ENCODE measurements at regions not wholly inside any gene's neighbourhood (a gene's known extent, or its start where the extent isn't known, plus 50 kb on each side); places are given as distances from the start of the nearest gene placed in this dataset.
"Not testable (repeated sequence)": the region's sequence is repeated elsewhere in the genome, so short reads cannot be mapped to it uniquely, and the experiment has no call there.

GRCh38 chr3:102037791-102038190, 188.5 kb downstream of the NFKBIZ start:
- DNase-seq (ENCODE audit: low read depth) = no peak

GRCh38 chr3:102038477-102039142, 189.3 kb downstream of the NFKBIZ start:
- Histone ChIP-seq H3K36me3 (ENCODE audit: control insufficient read depth, insufficient read depth, low read length, severe bottlenecking) (no peaks in the 10 kb centered on the region), H3K27me3 (replicated peaks; ENCODE audit: control insufficient read depth, insufficient read depth, low read length) (no peaks in the 10 kb centered on the region), H3K9me3 (ENCODE audit: control insufficient read depth, low read length) (peaks cover 8% of the 10 kb centered on the region), H3K4me3 (ENCODE audit: low read length) (no peak overlapping the region), H3K4me1 (ENCODE audit: control insufficient read depth, insufficient read depth, low read length) (no peaks in the 10 kb centered on the region), H3K9ac (ENCODE audit: low read length) (no peak overlapping the region)
- peak; percentile 9 for DNase-seq (ENCODE audit: low read depth)

More at GRCh38 chr3:102037791-102038190, 188.5 kb downstream of the NFKBIZ start:
- H3K9ac ChIP-seq (ENCODE audit: low read length) = no peak overlapping the region
- H3K4me3 ChIP-seq (ENCODE audit: low read length) = no peak overlapping the region
- H3K9me3 ChIP-seq (ENCODE audit: control insufficient read depth, low read length) = peaks cover 8% of the 10 kb centered on the region
- H3K27me3 ChIP-seq (replicated peaks; ENCODE audit: control insufficient read depth, insufficient read depth, low read length) = no peaks in the 10 kb centered on the region
- no peaks in the 10 kb centered on the region for H3K4me1 ChIP-seq (ENCODE audit: control insufficient read depth, insufficient read depth, low read length)
- H3K36me3 ChIP-seq (ENCODE audit: control insufficient read depth, insufficient read depth, low read length, severe bottlenecking) = no peaks in the 10 kb centered on the region

GRCh38 chr3:102040144-102040543, 190.8 kb downstream of the NFKBIZ start:
- not testable (repeated sequence) for DNase-seq (ENCODE audit: low read depth); H3K9ac ChIP-seq (ENCODE audit: low read length); H3K36me3 ChIP-seq (ENCODE audit: control insufficient read depth, insufficient read depth, low read length, severe bottlenecking); H3K9me3 ChIP-seq (ENCODE audit: control insufficient read depth, low read length); H3K4me1 ChIP-seq (ENCODE audit: control insufficient read depth, insufficient read depth, low read length); H3K27me3 ChIP-seq (replicated peaks; ENCODE audit: control insufficient read depth, insufficient read depth, low read length); H3K4me3 ChIP-seq (ENCODE audit: low read length)

DNA sequence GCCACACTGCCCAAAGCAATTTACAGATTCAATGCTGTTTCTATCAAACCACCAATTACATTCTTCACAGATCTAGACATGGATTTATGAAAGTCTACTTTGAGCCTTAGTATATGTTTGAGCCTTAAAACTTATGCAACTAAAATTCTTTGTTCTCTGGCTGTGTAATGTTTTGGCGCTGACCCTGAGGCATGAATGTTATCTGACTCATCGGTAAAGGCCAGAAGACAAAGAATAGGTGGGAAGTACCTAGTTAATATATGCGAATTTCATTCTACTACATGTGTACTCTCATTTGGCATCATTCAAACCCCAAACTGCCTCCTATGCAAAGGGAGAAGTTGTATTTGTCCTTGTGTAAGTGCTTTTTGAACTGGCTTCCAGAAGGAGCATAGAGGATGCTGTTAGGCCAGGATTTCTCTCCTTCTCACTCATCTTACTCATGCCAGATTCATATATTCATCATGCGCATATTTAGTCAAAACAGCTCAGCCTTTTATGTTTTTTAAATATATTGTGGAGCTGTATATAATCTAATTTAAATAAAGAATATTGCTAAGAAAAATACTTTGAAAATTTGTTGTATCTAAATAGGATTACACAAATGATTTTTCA, 204.2 kb downstream of the NFKBIZ start:
- Histone ChIP-seq H3K9me3 (ENCODE audit: control insufficient read depth, low read length) (no peaks in the 10 kb centered on the region), H3K36me3 (ENCODE audit: control insufficient read depth, insufficient read depth, low read length, severe bottlenecking) (no peaks in the 10 kb centered on the region), H3K9ac (ENCODE audit: low read length) (no peak overlapping the region), H3K27me3 (replicated peaks; ENCODE audit: control insufficient read depth, insufficient read depth, low read length) (no peaks in the 10 kb centered on the region), H3K4me1 (ENCODE audit: control insufficient read depth, insufficient read depth, low read length) (peaks cover 20% of the 10 kb centered on the region), H3K4me3 (ENCODE audit: low read length) (no peak overlapping the region)
- DNase-seq (ENCODE audit: low read depth) = peak; percentile 34

GRCh38 chr3:102054543-102055080, 205.3 kb downstream of the NFKBIZ start:
- no peak overlapping the region for H3K4me3 ChIP-seq (ENCODE audit: low read length)
- peaks cover 20% of the 10 kb centered on the region for H3K4me1 ChIP-seq (ENCODE audit: control insufficient read depth, insufficient read depth, low read length)
- DNase-seq (ENCODE audit: low read depth) = no peak
- H3K27me3 ChIP-seq (replicated peaks; ENCODE audit: control insufficient read depth, insufficient read depth, low read length) = no peaks in the 10 kb centered on the region
- H3K9me3 ChIP-seq (ENCODE audit: control insufficient read depth, low read length) = no peaks in the 10 kb centered on the region
- no peak overlapping the region for H3K9ac ChIP-seq (ENCODE audit: low read length)
- no peaks in the 10 kb centered on the region for H3K36me3 ChIP-seq (ENCODE audit: control insufficient read depth, insufficient read depth, low read length, severe bottlenecking)

DNA sequence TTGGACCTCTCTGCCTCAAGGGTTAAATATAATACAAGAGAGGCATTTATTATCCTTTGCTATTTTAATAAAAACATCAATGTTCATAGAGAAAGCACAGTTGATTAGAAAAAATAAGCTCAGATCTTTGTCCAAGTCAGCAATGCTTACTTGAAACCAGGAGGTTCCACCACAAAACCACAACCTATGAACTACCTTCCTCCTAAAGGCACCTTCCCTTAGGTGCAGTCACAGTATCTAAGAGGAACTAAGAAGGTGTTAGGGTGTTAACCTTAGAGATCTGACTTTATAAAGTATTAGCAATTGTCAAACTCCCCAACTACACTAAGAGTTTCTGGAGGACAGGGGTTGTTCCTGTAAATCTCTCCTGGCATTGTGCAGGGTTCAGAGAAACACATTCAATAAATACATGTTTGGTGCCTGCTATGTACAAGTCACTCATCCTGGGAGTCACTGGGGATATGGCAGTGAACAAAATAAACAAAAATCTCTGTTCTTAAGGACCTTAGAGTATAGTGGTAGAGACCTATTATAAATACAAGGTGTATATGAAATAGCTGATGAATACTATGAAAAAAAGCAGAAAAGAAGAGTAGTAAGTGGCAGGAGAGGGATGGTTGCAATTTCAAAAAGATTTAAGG, 208.6 kb downstream of the NFKBIZ start:
- Histone ChIP-seq H3K9me3 (ENCODE audit: control insufficient read depth, low read length) (no peaks in the 10 kb centered on the region), H3K4me3 (ENCODE audit: low read length) (no peak overlapping the region), H3K9ac (ENCODE audit: low read length) (no peak overlapping the region), H3K27me3 (replicated peaks; ENCODE audit: control insufficient read depth, insufficient read depth, low read length) (no peaks in the 10 kb centered on the region), H3K36me3 (ENCODE audit: control insufficient read depth, insufficient read depth, low read length, severe bottlenecking) (no peaks in the 10 kb centered on the region), H3K4me1 (ENCODE audit: control insufficient read depth, insufficient read depth, low read length) (peaks cover 20% of the 10 kb centered on the region)
- DNase-seq (ENCODE audit: low read depth) = no peak

- no peak overlapping the region for H3K9ac ChIP-seq (ENCODE audit: low read length)
- H3K36me3 ChIP-seq (ENCODE audit: control insufficient read depth, insufficient read depth, low read length, severe bottlenecking) = no peaks in the 10 kb centered on the region
- H3K9me3 ChIP-seq (ENCODE audit: control insufficient read depth, low read length) = no peaks in the 10 kb centered on the region
- no peaks in the 10 kb centered on the region for H3K27me3 ChIP-seq (replicated peaks; ENCODE audit: control insufficient read depth, insufficient read depth, low read length)
- DNase-seq (ENCODE audit: low read depth) = no peak
- peaks cover 8% of the 10 kb centered on the region for H3K4me1 ChIP-seq (ENCODE audit: control insufficient read depth, insufficient read depth, low read length)
- H3K4me3 ChIP-seq (ENCODE audit: low read length) = no peak overlapping the region
These were observed 210.0 kb downstream of the NFKBIZ start for GRCh38 chr3:102059145-102059943.

GRCh38 chr3:102060814-102061213, 211.5 kb downstream of the NFKBIZ start:
- no peaks in the 10 kb centered on the region for H3K27me3 ChIP-seq (replicated peaks; ENCODE audit: control insufficient read depth, insufficient read depth, low read length)
- H3K4me3 ChIP-seq (ENCODE audit: low read length) = no peak overlapping the region
- no peaks in the 10 kb centered on the region for H3K36me3 ChIP-seq (ENCODE audit: control insufficient read depth, insufficient read depth, low read length, severe bottlenecking)
- H3K9me3 ChIP-seq (ENCODE audit: control insufficient read depth, low read length) = no peaks in the 10 kb centered on the region
- H3K9ac ChIP-seq (ENCODE audit: low read length) = no peak overlapping the region
- no peaks in the 10 kb centered on the region for H3K4me1 ChIP-seq (ENCODE audit: control insufficient read depth, insufficient read depth, low read length)
- no peak for DNase-seq (ENCODE audit: low read depth)

DNA sequence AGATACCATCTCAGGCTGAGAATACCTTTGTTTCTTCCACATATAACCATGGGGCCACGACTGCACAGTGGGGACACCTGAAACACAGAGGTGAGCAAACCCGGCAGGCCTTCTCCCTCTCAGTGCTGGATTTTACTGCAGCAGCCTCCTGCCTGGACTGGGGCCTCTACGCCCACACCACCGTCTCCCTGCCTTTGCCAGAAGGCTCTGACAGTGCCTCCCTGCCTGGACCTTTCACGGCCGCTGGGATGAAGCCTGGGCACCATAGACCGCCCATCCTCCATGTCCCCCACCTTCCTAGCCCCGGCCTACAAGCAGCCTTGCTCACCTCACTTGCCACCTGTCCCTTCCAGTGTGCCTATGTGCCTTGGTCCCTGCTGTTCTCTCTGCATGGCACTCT, 214.3 kb downstream of the NFKBIZ start:
- no peak overlapping the region for H3K4me3 ChIP-seq (ENCODE audit: low read length)
- H3K4me1 ChIP-seq (ENCODE audit: control insufficient read depth, insufficient read depth, low read length) = peaks cover 5% of the 10 kb centered on the region
- DNase-seq (ENCODE audit: low read depth) = no peak
- no peaks in the 10 kb centered on the region for H3K9me3 ChIP-seq (ENCODE audit: control insufficient read depth, low read length)
- H3K9ac ChIP-seq (ENCODE audit: low read length) = no peak overlapping the region
- H3K36me3 ChIP-seq (ENCODE audit: control insufficient read depth, insufficient read depth, low read length, severe bottlenecking) = no peaks in the 10 kb centered on the region
- H3K27me3 ChIP-seq (replicated peaks; ENCODE audit: control insufficient read depth, insufficient read depth, low read length) = no peaks in the 10 kb centered on the region

DNA sequence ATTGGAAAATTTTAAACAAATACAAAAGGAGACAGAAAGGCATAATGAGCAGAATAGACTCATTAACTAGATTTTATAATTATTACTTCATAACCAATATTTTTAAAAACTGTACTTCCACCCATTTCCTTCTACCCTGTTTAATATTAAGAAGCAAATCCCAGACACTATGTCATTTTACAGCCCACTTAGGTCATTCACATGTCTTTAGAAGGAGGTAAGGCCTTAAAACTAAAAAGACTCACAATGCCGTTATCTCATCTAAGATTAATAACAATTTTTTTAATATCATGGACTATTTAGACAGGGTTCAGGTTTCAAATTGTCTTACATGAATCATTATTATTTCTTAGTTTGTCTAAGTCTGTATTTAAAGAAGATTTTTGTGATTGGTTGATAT, 217.2 kb downstream of the NFKBIZ start:
- Histone ChIP-seq H3K9me3 (ENCODE audit: control insufficient read depth, low read length) (no peaks in the 10 kb centered on the region), H3K4me3 (ENCODE audit: low read length) (no peak overlapping the region), H3K4me1 (ENCODE audit: control insufficient read depth, insufficient read depth, low read length) (peaks cover 17% of the 10 kb centered on the region), H3K9ac (ENCODE audit: low read length) (no peak overlapping the region), H3K36me3 (ENCODE audit: control insufficient read depth, insufficient read depth, low read length, severe bottlenecking) (no peaks in the 10 kb centered on the region), H3K27me3 (replicated peaks; ENCODE audit: control insufficient read depth, insufficient read depth, low read length) (no peaks in the 10 kb centered on the region)
- DNase-seq (ENCODE audit: low read depth) = no peak

GRCh38 chr3:102068327-102068726, 219.0 kb downstream of the NFKBIZ start:
- H3K4me3 ChIP-seq (ENCODE audit: low read length) = no peak overlapping the region

More at GRCh38 chr3:102068327-102068726, 219.0 kb downstream of the NFKBIZ start:
- Histone ChIP-seq H3K9ac (ENCODE audit: low read length) (no peak overlapping the region), H3K9me3 (ENCODE audit: control insufficient read depth, low read length) (no peaks in the 10 kb centered on the region), H3K36me3 (ENCODE audit: control insufficient read depth, insufficient read depth, low read length, severe bottlenecking) (no peaks in the 10 kb centered on the region), H3K4me1 (ENCODE audit: control insufficient read depth, insufficient read depth, low read length) (peaks cover 17% of the 10 kb centered on the region), H3K27me3 (replicated peaks; ENCODE audit: control insufficient read depth, insufficient read depth, low read length) (no peaks in the 10 kb centered on the region)
- no peak for DNase-seq (ENCODE audit: low read depth)

Data from adipocyte (in vitro differentiated cells).